HG03469 (cell line): ENCODE measurements at regions not wholly inside any gene's neighbourhood (a gene's known extent, or its start where the extent isn't known, plus 50 kb on each side); places are given as distances from the start of the nearest gene placed in this dataset.
"Not testable (repeated sequence)": the region's sequence is repeated elsewhere in the genome, so short reads cannot be mapped to it uniquely, and the experiment has no call there.

Source experiments
- ATAC-seq: cut with Tn5 transposase; IDR thresholded peaks from one replicate; pipeline ENCODE4 v1.9.1; 2021; ENCODE audit warnings: mild to moderate bottlenecking, moderate library complexity, moderate number of reproducible peaks; ENCODE audit not compliant: unreplicated experiment

DNA sequence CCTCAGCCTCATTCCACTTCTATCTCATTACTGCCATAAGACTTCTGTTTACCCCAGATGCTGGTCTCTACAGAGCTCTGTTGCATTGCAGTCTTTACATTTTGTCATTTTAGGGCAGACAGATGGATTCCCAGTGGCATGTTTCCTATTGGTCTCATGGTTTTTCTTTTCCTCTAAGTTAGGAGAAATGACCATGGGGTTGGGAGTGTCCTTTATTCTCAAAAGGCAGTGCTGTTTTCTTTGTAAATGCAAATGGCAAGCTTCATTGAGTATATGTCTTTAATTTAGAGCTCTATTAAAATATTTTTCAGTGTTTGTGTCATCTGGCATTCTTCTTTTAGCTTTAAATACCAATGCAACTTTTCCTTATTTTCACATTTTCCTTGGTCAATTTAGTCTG is 57.0 kb downstream of the MSTN start:
- no peak for ATAC-seq

DNA sequence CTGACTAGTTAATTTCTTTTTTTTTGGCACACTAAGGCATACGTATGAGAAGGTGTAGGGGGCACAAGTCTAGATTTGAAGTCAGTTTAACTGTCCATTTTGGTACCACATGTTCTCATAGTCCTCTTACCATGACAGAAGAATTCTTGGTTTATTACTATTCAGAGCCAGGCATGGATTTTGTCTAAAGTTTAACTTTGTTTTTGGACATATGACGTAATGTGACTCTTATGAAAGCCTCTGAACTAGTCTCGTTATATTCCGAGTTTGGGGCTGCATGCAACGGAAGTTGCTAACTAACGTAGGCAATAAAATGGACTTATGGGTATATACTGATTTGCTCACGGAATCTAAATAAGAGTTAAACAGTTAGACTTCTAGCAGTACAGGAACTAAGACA is 62.9 kb downstream of the MSTN start:
- no peak for ATAC-seq

GRCh38 chr2:189998665-189999064 is 63.9 kb downstream of the MSTN start:
- ATAC-seq, result not testable (repeated sequence)

GRCh38 chr2:189997016-189997415 is 65.5 kb downstream of the MSTN start:
- ATAC-seq, result no peak

GRCh38 chr2:189995679-189996078 is 66.8 kb downstream of the MSTN start:
- ATAC-seq, result no peak

DNA sequence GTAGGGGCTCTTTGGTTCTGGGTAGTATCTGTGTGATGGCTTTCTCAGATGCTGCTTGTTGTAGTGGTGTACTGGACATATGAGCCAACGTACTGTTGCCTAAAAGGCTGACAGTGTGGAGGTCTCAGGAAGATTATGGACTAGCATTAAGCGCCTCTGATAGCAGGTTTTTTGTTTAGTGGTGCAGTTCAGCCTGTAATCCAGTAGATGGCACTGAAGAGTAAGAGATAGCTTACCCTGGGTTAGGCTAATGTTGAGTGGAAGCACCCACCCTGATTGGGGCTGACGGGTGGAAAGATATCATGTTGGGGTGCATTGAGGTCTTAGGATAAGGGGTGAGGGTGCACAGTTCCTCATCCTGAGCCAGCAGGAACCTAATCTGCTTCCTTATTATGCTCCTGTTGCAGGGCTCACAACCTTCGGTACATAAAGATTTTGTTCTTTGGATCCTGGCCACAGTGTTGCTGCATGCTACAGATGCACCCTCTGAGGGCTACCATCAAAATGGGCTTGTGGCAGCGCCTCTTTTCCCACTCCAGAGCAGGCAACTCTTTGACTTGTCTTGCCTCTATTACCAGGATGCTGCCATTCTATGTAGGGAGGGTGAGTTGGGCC is 79.6 kb downstream of the MSTN start:
- no peak for ATAC-seq

DNA sequence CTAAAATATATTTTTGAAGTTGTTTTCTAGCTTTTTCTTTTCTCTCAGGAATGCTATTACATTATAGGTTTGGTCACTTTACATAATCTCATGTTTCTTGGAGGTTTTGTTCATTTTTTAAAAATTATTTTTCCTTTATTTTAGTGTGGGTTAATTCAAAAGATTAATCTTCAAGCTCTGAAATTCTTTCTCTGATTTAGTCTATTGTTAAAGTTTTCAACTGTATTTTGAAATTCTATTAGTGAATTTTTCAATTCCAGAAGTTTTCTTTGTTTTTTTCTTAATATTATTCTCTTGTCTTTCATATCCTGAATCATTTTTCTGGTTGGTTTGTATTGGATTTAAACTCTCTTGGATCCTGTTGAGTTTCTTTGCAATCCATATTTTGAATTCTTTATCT is 80.4 kb downstream of the MSTN start:
- ATAC-seq, result no peak

DNA sequence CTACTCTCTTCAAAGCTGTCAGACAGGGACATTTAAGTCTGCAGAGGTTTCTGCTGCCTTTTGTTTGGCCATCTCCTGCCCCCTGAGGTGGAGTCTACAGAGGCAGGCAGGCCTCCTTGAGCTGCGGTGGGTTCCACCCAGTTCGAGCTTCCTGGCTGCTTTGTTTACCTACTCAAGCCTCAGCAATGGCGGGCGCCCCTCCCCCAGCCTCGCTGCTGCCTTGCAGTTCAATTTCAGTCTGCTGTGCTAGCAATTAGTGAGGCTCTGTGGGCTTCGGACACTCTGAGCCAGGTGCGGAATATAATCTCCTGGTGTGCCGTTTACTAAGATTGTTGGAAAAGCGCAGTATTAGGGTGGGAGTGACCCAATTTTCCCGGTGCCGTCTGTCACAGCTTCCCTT is 86.0 kb downstream of the MSTN start:
- ATAC-seq, result not testable (repeated sequence)

DNA sequence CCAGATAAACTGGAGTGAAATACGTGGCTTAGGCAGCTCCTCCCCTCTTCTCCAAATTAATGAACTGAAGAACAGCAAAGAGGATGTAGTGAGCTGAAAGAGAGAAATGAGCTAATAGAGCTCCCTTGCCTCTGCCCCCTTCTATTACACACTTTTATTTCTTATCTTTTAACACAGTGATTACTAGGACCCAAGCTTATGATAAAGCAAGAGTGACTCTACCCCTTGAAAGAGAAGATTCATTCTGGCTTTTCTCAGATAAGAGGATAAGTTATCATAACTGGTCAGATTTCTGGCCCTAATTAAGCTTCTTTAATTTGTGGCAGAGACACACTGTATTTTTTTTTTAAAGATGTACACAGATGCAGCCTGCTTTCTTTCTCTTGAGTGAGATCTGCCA is 102.2 kb downstream of the MSTN start:
- ATAC-seq, result no peak

- ATAC-seq, result no peak
Observed at GRCh38 chr2:189959450-189959849, 103.1 kb downstream of the MSTN start.

DNA sequence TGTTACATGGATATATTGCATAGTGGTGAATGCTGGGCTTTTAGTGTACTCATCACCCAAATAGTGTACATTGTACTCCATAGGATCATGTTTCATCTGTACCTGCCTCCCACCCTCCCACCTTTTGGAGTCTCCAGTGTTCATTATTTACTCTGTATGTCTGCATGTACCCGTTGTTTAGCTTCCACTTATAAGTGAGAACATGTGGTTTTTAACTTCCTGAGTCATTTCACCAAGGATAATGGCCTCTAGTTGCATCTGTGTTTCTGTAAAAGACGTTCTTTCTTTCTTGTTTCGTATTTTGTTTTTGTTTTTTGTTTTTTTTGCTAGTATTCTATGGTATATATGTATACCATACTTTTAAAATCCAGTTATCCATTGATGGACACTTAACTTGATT is 107.5 kb downstream of the MSTN start:
- peak; percentile 38 for ATAC-seq

- ATAC-seq, result peak; percentile 92
Observed at GRCh38 chr2:189952536-189953109, 109.9 kb downstream of the MSTN start.

DNA sequence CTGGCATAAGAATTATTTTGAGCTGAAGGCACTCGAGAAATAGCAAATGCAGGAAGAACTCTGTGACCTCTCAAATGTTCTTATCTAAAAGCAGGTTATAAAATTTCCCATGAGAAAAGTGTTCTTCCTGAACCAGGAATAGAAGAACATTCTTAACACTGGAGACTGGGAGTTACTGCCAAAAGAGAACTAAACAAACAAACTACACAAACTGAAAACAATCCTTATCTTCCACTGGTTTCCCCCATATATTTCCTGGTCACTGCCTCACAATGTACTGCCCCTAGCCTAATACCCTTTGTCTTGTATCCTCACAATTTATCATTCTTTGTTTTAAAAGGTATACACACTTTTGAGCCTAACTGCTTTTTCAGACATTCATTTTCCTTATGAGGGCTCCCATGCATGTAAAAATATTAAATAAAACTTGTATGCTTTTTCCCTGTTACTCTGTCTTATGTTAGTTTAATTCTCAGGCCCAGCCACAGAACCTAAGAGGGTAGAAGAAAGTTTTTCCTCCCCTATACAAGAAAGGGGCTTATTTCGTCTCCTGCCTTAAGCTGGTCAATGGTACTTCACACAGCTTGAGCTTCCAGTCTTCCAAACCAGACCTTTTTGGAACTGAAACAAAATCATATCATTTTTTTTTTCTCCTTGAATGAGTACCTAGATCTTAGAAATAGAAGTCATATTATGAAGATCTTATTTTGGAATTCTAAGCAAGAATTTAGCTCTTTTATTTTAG is 110.6 kb downstream of the MSTN start:
- peak; percentile 30 for ATAC-seq

- ATAC-seq, result no peak
Observed at GRCh38 chr2:189943009-189943408, 119.5 kb downstream of the MSTN start.

GRCh38 chr2:189940913-189941312 is 121.6 kb downstream of the MSTN start:
- no peak for ATAC-seq

DNA sequence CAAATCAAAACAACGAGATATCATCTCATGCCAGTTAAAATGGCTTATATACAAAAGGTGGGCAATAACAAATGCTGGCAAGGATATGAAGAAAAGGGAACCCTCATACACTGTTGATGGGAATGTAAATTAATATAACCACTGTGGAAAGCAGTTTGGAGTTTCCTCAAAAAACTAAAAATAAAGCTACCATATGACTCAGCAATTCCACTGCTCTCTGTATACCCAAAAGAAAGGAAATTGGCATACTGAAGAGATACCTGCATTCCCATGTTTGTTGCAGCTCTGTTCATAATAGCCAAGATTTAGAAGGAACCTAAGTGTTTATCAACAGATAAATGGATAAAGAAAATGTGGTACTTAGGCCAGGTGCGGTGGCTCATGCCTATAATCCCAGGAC is 124.8 kb downstream of the MSTN start:
- no peak for ATAC-seq

GRCh38 chr2:189933911-189934399 is 128.6 kb downstream of the MSTN start:
- ATAC-seq, result no peak

- ATAC-seq, result peak; percentile 87
Observed at GRCh38 chr2:189933041-189933440, 129.5 kb downstream of the MSTN start.

DNA sequence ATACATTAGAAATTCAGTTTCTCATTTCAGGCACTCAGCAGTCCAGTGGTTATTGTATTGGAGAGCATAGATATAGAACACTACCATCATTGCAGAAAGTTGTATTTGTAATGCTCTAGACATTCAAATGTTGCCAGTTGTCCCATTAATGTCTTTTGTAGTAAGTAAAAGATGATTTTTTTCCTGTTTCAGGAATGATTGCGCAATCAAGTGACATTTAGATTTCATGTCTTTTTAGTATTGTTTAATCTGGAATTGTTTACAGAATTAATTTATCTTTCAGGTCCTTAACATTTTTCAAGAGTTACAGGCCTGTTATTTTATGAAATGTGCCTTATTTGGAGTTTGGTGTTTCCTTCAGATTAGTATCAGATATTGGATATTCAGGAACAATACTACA is 134.7 kb downstream of the MSTN start:
- ATAC-seq, result no peak
